ENCODE measurements at regions not wholly inside any gene's neighbourhood (a gene's known extent, or its start where the extent isn't known, plus 50 kb on each side); places are given as distances from the start of the nearest gene placed in this dataset.

- H4K20me1 ChIP-seq (ENCODE audit: insufficient read depth) = no peaks in the 10 kb centered on the region
- H2AFZ ChIP-seq = no peak overlapping the region
- H3K4me2 ChIP-seq (ENCODE audit: unreplicated experiment) = no peak overlapping the region
- peaks cover 15% of the 10 kb centered on the region for H3F3A ChIP-seq (ENCODE audit: insufficient read depth)
- no peaks in the 10 kb centered on the region for H3K79me2 ChIP-seq (ENCODE audit: insufficient read depth)
- H3K36me3 ChIP-seq (ENCODE audit: low read depth) = no peaks in the 10 kb centered on the region
- TF ChIP-seq EZH2phosphoT487 (IDR thresholded peaks at IDR 0.05; ENCODE audit: insufficient read depth, low read depth) = no peak
- TF ChIP-seq EZH2 (IDR thresholded peaks at IDR 0.05; ENCODE audit: insufficient read depth, poor library complexity, severe bottlenecking) = no peak
- DNase-seq = no peak
- no peaks in the 10 kb centered on the region for H3K9me3 ChIP-seq (ENCODE audit: low read depth)
- no peak overlapping the region for H3K27ac ChIP-seq
- no peaks in the 10 kb centered on the region for H3K9me2 ChIP-seq (ENCODE audit: insufficient read depth)
- in situ Hi-C loops (cut with MboI) = no loop called here
- no peak overlapping the region for H3K4me3 ChIP-seq
- H3K27me3 ChIP-seq (replicated peaks; ENCODE audit: insufficient read depth) = no peaks in the 10 kb centered on the region
- H3K4me1 ChIP-seq (ENCODE audit: insufficient read depth) = peaks cover 12% of the 10 kb centered on the region
- 4 to 12% methylated on average over 4 of the region's 4 CpGs for WGBS, 2 experiments (ENCODE audit: low coverage in 1 of 2, low lambda C conversion rate in 2 of 2, missing lambda C conversion rate in 2 of 2)
- no peak overlapping the region for H3K9ac ChIP-seq
These were observed 100.1 kb downstream of the TSN start for GRCh38 chr2:121855510-121855909.

- H3K27ac ChIP-seq = no peak overlapping the region
- peaks cover 21% of the 10 kb centered on the region for H3K4me1 ChIP-seq (ENCODE audit: insufficient read depth)
- H3F3A ChIP-seq (ENCODE audit: insufficient read depth) = peaks cover 24% of the 10 kb centered on the region
- no peak overlapping the region for H3K4me2 ChIP-seq (ENCODE audit: unreplicated experiment)
- H3K36me3 ChIP-seq (ENCODE audit: low read depth) = no peaks in the 10 kb centered on the region
- in situ Hi-C loops (cut with MboI) = no loop called here
- no peaks in the 10 kb centered on the region for H3K9me3 ChIP-seq (ENCODE audit: low read depth)
- no peaks in the 10 kb centered on the region for H3K9me2 ChIP-seq (ENCODE audit: insufficient read depth)
- H4K20me1 ChIP-seq (ENCODE audit: insufficient read depth) = no peaks in the 10 kb centered on the region
- H2AFZ ChIP-seq = no peak overlapping the region
- no peaks in the 10 kb centered on the region for H3K27me3 ChIP-seq (replicated peaks; ENCODE audit: insufficient read depth)
- no peak for DNase-seq
- WGBS, 2 experiments (ENCODE audit: low coverage in 1 of 2, low lambda C conversion rate in 2 of 2, missing lambda C conversion rate in 2 of 2) = 85 to 88% methylated on average over 3 of the region's 3 CpGs
- H3K4me3 ChIP-seq = no peak overlapping the region
- no peaks in the 10 kb centered on the region for H3K79me2 ChIP-seq (ENCODE audit: insufficient read depth)
- no peak overlapping the region for H3K9ac ChIP-seq
- TF ChIP-seq EZH2 (IDR thresholded peaks at IDR 0.05; ENCODE audit: insufficient read depth, poor library complexity, severe bottlenecking) = no peak
- no peak for TF ChIP-seq EZH2phosphoT487 (IDR thresholded peaks at IDR 0.05; ENCODE audit: insufficient read depth, low read depth)
These were observed 100.9 kb downstream of the TSN start for GRCh38 chr2:121856360-121856759.

DNA sequence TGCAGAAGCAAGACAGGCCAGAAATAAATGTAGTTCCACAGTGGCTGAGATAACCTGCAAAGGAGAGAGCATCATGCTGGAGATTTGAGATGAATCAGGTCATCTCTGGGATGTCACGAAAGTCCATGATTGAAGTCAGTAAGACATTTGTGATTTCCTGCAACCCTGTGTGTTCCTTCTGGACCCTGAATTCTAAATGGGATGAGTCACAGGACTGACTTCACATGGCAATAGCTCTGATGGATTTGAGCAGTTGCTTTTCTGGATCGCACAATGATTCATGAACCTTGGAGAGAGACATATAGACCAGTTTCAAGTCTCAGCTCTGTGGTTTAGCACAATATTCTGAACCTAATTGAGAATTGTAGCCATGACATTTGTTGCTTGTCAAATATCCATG lies 102.9 kb downstream of the TSN start:
- Histone ChIP-seq H3K4me1 (ENCODE audit: insufficient read depth) (peaks cover 21% of the 10 kb centered on the region), H4K20me1 (ENCODE audit: insufficient read depth) (no peaks in the 10 kb centered on the region), H3K9ac (no peak overlapping the region), H3K4me3 (no peak overlapping the region), H3K27ac (no peak overlapping the region), H3F3A (ENCODE audit: insufficient read depth) (peaks cover 25% of the 10 kb centered on the region), H3K36me3 (ENCODE audit: low read depth) (no peaks in the 10 kb centered on the region), H3K27me3 (replicated peaks; ENCODE audit: insufficient read depth) (no peaks in the 10 kb centered on the region), H3K79me2 (ENCODE audit: insufficient read depth) (no peaks in the 10 kb centered on the region), H3K9me2 (ENCODE audit: insufficient read depth) (no peaks in the 10 kb centered on the region), H2AFZ (no peak overlapping the region), H3K4me2 (ENCODE audit: unreplicated experiment) (no peak overlapping the region), H3K9me3 (ENCODE audit: low read depth) (no peaks in the 10 kb centered on the region)
- TF ChIP-seq EZH2phosphoT487 (IDR thresholded peaks at IDR 0.05; ENCODE audit: insufficient read depth, low read depth) (no peak), EZH2 (IDR thresholded peaks at IDR 0.05; ENCODE audit: insufficient read depth, poor library complexity, severe bottlenecking) (no peak)
- DNase-seq = peak; percentile 61
- in situ Hi-C loops (cut with MboI) = no loop called here
- 12 to 14% methylated on average over 2 of the region's 2 CpGs for WGBS, 2 experiments (ENCODE audit: low coverage in 1 of 2, low lambda C conversion rate in 2 of 2, missing lambda C conversion rate in 2 of 2)

- no peaks in the 10 kb centered on the region for H3K9me3 ChIP-seq (ENCODE audit: low read depth)
- WGBS, 2 experiments (ENCODE audit: low coverage in 1 of 2, low lambda C conversion rate in 2 of 2, missing lambda C conversion rate in 2 of 2) = 94 to 100% methylated on average over 2 of the region's 2 CpGs
- in situ Hi-C loops (cut with MboI) = no loop called here
- peaks cover 25% of the 10 kb centered on the region for H3F3A ChIP-seq (ENCODE audit: insufficient read depth)
- H3K4me3 ChIP-seq = no peak overlapping the region
- no peaks in the 10 kb centered on the region for H4K20me1 ChIP-seq (ENCODE audit: insufficient read depth)
- TF ChIP-seq EZH2phosphoT487 (IDR thresholded peaks at IDR 0.05; ENCODE audit: insufficient read depth, low read depth) (no peak), EZH2 (IDR thresholded peaks at IDR 0.05; ENCODE audit: insufficient read depth, poor library complexity, severe bottlenecking) (no peak)
- H3K27ac ChIP-seq = no peak overlapping the region
- peaks cover 21% of the 10 kb centered on the region for H3K4me1 ChIP-seq (ENCODE audit: insufficient read depth)
- H3K36me3 ChIP-seq (ENCODE audit: low read depth) = no peaks in the 10 kb centered on the region
- H3K27me3 ChIP-seq (replicated peaks; ENCODE audit: insufficient read depth) = no peaks in the 10 kb centered on the region
- no peak for DNase-seq
- no peaks in the 10 kb centered on the region for H3K79me2 ChIP-seq (ENCODE audit: insufficient read depth)
- H3K4me2 ChIP-seq (ENCODE audit: unreplicated experiment) = no peak overlapping the region
- no peak overlapping the region for H3K9ac ChIP-seq
- no peak overlapping the region for H2AFZ ChIP-seq
- H3K9me2 ChIP-seq (ENCODE audit: insufficient read depth) = no peaks in the 10 kb centered on the region
These were observed 103.4 kb downstream of the TSN start for GRCh38 chr2:121858847-121859246.
